HG02642 (cell line): ENCODE measurements at regions not wholly inside any gene's neighbourhood (a gene's known extent, or its start where the extent isn't known, plus 50 kb on each side); places are given as distances from the start of the nearest gene placed in this dataset.

Experiments used
- ATAC-seq: cut with Tn5 transposase; IDR thresholded peaks from one replicate; pipeline ENCODE4 v1.9.1; 2021; ENCODE audit warnings: mild to moderate bottlenecking; ENCODE audit not compliant: unreplicated experiment, poor library complexity

DNA sequence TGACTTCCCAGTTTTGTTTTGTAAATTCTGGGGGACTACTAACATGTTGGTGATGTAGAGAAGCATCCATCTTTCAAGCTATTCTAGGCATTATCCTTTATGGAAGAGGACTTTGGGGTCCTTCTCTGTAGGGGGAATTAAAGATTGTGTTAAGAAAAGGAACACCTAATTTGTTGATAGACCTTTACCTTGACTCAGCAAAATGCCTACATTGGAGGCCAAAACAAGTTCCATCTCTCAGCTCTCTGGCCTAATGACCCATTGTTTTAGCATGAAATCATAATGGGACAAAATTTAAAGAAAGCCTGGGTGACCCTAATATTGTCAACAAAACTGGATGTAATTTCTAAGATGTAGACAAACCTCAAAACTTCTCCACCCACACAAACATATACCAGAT is 465.3 kb upstream of the SOX9 start:
- ATAC-seq: no peak

DNA sequence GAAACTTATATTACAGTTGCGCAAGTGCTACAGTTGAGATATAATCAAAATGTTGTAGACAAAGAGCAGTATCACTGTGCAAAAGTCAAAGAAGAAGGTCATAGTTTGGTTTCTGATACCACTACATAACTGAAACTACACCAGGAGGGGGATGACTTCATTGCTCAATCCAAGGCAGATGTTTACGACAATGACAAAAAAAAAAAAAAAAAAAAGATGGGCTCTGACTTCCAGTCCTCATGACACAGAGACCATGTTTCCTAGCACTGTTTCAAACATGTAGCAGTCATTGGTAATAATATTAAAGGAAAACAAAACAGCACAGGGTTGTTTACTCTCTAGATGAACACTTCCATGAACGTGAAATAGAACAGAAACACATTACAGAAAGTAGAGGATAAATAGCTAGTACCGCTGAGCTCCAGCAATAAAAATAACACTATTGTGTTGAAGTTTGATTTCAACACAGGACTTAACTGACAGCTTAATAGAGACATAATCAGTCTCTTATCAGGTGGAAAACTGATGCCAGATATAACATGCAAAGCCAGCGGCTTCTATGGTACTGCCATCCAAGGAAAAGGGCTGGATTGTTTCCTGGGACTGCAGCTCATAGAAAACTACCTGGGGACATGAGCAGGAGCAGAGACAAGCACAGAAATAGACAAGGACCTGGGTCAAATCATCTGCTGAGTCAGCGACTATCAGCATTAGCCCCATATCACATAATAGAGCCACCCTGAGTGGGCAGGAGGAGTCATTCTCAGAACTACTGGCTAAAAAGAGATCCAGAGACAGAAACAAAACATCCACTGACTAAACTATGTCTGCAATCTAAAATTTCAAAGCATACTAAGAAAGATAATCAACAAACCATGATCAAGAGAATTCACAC is 463.6 kb upstream of the SOX9 start:
- ATAC-seq: no peak

DNA sequence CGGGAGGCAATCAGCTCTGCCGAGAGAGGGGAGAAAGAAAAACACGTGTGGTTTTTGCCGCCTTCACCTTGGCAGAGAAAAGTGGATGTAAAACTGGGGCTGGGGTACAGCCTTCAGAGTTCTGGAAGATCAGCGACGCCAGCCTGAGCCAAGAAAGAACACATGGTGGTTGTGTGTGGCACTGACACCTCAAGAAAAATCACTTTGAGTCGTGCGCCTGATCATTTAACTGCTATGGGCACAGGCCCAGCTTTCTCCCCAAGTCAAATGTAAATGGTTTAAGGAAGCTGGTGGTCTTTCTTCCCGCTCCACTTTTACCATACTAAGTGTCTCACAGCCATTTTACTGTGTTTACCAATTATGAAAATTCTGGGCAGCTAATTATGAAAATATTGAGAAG is 461.8 kb upstream of the SOX9 start:
- no peak for ATAC-seq

DNA sequence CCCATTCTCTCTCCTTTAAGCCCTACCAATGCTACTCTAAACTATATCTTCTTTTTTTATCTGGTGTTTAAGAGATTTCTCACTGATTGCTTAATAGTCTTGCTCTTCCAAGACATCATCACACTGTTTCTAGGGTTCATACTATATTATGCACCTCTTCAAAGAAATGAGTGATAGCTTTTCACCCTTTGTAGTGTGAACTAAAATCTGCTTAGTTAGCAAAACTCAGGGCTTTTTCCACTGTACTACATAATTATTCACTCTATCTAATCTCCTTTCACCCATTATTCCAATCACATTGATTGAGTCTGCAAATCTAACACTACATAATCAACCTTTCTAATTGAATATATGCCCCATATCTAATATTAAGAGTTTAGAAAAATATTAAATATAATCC is 456.0 kb upstream of the SOX9 start:
- ATAC-seq: no peak

DNA sequence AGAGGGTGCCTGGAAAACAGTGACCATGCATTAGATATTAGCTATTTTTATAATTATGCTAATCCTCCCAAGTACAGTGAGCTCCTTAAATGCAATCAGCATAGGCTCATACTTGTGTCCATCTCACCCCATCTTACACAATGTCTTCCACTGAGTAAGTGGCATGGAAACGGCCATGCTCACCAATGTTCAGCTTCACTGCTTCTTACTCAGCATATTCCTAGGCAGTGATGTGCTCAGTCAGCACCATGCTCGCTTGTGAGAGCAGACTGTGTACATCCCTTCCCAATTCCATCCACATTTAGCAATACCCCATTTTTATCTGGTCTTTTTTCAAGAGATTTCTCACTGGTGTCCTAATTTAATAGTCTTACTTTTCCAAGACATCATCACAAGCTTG is 454.8 kb upstream of the SOX9 start:
- ATAC-seq: no peak

DNA sequence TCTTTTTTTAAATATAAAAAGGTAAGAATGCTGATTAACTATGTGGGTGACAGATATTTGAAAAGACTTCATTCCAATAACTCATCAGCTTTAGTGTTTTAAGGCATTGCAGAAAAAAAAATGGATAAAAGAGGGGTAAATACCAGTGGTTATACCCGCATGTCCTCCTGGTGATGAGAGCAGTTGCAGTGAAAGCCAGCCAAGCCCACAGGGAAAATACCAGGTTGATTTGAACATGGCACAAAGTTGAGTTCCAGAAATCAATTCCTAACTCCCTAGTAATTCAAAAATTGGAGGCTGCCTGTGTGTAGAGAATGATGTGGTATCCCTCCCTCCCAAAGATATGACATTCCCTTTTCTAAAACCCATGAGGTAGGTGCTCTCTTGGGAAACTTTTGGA is 453.2 kb upstream of the SOX9 start:
- ATAC-seq: no peak

DNA sequence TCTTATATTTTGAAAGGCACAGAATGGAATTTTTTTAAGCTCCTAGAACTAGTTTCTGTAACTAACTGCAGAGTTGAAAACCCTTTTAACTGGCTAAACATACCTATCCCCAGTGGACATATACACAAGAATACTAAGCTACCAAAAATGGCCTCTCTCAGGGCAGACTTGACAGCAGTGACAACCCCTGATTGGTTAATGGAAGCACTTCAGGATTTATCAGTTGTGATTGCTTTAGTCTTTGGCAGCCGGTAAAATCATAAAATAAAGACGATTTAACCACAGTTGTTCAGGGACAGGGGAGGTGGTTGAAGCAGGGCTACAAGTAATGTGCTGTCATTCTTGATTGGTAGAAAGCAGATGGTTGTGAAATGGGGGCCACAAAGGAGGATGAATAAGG is 452.0 kb upstream of the SOX9 start:
- no peak for ATAC-seq

DNA sequence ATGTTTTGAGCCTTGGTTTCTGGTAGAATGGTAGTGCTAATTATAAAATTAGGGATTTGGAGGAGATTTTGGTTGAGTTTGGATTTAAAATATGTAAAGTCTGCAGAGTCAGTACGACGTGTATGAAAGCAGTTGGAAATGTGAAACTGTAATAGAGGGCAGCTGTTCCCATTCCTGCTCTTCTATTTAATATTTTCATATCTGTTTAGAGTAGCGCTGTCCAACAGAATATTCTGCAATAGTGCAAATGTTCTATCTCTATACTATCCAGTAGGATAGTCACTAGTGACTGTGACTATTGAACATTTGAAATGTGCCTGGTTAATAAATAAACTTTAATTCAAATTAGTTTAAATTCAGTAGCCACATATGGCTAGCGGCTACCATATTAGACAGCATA is 443.4 kb upstream of the SOX9 start:
- no peak for ATAC-seq

DNA sequence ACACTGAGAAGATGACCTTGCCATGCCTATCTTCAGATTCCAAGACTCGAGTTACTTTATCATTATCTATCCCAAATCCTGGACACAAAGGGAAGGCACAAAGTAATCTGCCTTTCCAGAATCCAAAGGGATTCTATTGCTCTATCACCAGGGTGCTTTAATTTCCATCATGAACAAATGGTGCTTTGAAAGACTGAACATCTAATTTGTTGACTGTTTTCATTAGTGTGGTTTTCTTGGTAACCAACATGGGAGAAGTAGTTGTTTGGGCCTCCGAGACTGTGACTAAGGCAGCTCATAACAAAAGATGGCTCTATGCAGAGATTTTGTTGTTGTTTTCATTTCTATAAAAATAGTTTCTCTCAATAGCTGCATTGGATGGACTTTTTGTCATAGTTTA is 441.0 kb upstream of the SOX9 start:
- ATAC-seq: no peak

DNA sequence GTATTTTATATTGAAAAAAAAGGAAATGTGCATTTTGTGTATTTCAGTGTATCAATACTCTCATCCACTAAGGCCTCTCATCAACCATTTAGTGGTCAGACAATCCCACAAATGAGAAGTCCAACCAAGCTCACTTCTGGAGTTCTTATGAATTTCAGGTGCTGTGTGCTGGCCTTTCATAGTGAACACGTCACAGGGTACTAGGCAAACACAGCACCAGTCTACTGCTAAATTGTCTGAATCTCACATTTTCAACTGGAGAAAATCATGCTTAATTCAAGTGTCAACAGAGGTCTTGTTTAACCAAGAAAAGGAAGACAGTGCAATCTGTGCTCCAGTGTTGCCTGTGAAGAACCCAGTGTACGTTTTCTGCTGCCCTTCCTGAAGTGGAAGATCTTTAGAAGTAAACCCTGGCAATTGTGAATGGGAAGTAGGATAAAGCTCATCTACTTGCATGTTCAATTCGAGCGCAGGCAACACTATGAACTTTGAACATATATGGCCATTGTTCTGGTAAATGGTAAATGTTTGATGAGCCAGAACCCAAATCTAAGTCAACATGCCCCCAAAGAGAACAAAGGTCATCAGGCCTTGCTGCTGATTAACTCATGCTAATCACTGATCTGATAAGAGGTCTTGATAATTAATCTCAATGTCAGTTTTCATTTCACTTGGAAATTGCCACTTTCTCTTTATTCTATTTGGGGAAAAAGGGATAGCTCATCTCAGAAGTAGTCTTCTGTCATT is 439.2 kb upstream of the SOX9 start:
- no peak for ATAC-seq

DNA sequence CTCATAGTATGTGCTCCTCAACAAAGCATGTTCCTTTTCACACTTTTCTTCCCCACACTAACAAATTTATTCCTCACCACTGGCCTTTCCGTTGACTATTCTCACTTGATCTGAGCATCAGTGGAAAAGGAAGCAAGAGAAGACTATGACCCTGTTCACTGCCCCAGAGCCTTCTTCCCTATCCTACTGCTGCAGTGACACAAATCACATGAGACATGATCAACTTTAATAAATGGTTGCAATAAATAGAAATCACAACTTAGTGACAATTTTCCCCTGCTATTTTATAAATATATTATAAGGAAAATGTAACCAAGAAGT is 438.7 kb upstream of the SOX9 start:
- no peak for ATAC-seq

DNA sequence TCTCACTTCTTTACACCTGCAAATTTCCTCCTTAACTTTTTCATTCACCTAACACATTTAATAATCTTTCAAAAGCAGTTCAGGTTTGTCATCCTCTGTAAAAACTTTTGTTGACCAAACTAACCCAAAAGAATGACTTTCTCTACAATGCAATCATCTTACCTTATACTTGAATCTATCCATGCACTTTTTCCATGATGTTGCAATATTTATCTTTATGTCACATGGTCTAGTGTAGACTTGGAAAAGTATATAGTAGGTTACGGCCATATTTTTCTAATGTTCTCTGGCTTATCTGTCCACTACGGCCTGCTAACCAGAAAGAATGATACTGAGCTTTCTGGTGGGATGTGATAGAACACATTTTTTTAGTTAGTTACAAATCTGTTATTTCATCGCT is 431.0 kb upstream of the SOX9 start:
- no peak for ATAC-seq

DNA sequence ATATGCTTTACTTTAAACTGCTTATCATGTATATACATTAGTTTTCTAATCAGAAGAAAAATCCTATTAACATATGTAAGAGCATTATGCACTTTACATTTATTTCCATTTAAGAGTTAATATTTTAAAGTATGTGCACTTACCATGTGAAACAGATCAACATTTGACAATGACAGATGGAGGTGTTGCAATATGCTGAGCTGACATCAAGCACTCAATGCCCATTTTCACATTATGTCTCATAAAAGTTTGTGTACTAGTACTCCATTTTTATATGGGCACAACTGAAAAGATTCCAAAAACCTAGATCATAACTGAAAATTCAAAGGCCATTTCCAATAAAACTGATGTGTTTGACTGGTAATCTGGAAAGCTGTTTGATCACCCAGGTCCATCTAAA is 420.9 kb upstream of the SOX9 start:
- no peak for ATAC-seq

DNA sequence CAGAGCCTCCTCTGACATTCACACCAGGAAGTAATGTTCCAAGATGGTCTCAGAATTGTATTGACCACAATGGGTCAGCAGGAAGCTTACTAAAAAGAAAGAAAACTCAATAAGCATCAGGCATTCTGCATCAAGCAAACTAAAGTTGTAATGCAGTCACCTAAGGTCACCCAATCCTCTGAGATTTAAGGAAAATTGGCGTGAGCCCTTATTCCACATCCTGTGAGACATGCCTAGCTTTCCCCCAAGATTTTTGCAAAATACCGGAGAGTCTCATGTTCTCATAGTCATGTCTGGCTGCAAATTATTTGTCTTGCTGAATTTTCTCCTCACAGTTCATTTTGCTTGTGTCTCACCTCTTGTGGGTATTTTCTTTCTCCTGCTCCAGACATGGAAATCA is 417.1 kb upstream of the SOX9 start:
- no peak for ATAC-seq

DNA sequence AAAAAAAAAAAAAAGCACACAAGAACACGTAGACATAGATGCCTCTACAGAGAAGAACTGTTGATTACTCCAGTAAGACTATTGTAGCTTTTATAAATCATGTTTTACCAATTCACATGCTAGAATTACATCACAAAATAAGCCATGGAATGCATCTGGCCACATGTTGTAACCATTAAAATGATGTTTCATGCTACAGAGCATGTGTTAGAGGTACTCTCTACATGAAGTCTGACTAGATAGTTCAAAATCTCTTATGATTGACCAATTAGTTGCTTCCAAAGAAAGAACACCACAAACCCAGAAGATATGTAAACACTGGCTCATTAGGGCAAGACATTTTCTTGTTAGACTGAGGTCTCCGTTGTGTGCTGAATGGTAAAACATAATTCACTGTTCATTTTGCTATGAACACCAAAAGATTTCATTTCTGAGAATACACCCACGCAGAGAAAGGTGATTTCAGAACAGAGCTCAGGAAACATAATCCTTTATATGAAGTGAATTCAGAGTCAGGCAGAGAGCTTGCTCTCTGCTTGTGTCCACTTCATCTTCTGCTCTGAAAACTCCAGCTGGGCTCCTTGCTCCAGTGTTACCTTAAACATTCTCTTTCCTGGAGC is 411.4 kb upstream of the SOX9 start:
- ATAC-seq: no peak

DNA sequence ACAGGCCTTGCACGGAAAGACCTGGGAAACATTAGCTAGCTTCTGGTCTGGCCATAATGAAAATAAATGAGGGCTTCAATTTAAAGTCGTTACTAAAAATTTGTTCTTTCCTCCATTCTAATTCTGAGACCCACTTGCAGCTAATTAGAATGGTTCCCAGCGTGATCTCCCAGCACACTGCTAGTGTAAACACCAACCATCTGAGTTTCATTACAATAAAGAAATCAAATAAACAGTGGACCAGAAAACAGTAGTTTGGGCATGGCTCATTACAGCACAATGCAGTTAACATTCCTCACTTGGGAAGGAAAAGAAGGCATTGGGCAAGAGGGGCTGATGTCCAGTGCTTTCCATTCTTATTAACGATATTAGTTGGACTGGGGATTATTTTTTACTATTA is 410.9 kb upstream of the SOX9 start:
- no peak for ATAC-seq

DNA sequence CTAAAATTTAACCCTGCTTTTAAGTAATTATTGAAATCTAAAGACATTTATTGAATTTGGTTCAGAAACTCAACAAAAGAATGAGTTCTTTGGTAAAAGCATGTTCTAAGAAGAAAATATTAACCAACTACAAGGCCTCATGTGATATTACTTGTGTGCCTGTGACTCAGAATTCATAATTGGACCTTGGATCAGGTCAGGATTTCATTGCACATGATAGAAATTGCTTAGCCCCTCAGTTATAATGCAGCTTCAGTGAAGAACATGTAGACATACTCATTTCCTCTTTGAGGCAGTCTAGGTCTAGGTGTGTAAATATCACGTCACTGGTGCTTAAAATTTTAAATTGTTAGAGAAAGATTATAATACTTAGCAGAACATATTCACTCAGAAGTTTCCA is 410.0 kb upstream of the SOX9 start:
- no peak for ATAC-seq

DNA sequence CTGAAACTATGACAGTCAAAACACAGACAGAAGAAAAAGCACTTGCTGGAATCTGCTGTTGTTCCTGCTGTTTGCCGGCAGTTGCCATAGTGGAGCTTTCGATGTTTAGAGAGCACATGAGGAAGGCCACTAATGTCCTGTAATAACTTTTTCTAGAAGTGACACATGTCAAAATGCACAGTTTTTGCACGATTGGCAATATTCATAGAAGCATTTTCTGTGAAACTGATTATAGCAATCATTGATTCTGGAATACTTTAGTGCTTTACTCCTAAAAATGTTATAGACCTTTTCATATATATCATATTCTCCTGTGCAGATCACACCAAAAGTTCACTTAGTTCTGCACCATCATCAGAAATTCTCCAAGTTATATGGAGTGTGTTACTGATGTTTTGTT is 407.0 kb upstream of the SOX9 start:
- no peak for ATAC-seq

DNA sequence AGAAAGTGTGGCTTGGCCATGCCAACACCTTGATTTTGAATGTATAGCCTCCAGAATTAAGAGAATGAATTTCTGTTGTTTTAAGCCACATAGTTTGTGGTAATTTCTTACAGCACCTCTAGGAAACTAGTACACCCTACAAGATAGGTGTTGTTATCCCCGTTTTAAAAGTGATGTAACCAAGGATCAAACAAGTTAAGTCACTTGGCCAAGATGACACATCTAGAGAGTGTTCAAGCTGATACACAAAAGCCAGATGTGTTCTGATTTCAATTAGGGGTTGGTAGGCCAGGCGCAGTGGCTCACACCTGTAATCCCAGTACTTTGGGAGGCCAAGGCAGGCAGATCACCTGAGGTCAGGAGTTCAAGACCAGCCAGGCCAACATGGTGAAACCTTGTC is 396.5 kb upstream of the SOX9 start:
- no peak for ATAC-seq

DNA sequence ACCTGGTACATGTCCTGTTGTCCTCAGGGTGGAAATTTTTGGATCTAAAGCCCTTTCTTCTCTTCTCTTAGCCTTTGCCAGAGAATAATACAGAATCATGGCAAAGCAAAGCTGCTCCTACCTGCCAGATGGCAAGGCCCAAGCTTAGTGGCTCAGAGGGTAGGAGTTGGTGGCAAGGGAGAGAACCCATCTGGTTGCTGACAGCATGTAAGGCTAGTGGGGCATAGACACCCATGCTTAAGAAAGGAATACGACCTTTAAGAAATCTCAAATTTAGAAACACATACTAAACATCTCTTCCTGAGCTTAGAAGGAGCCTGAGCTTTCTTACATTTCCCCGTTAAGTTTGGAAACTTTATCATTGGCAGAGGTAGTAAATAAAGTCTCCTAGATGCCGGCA is 395.0 kb upstream of the SOX9 start:
- ATAC-seq: no peak

DNA sequence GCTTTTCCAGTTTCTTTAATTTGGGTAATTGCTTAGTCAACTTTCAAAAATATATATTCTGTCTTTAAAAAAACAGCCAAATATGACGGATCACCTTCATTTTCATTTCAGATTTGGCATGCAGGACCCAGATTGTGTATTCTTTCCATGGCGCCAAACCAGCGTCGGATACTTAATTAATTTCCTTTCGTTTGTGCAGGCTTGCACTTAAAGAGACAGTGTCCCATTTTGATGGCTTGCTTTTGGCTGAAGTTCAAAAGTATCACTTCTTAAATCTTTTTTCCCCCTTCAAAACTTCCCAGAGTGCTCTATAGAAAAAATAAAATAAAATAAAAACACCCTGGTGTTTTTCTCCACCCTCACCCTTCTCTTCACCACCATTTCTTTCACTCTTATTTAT is 394.5 kb upstream of the SOX9 start:
- ATAC-seq: no peak

DNA sequence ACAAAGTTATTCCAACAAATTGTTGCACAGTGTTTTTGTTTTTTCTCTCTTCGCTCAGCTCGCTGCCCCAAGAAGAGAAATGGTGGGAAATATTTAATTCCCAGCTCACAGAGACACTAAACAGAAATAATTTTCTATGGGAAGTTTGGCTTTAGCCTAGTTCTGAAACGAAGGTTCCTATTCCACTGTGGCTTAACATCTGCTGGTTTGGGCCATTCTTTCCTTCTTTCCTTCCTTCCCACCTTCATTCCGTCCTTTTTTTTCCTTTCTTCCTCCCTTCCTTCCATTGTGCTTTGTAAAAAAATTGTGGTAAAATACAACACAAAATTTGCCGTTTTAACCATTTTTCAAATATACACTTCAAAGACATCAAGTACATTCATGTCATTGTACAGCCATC is 393.5 kb upstream of the SOX9 start:
- ATAC-seq: no peak
